H1 (cell line): ENCODE measurements at regions not wholly inside any gene's neighbourhood (a gene's known extent, or its start where the extent isn't known, plus 50 kb on each side); places are given as distances from the start of the nearest gene placed in this dataset.

Experiments
- CTCF ChIA-PET: fragments of 300-600 bp; sonication (Branson Sonifier 250); formaldehyde crosslinking; loops from one replicate; lab custom pipeline; 2021; ENCODE audit not compliant: partially characterized antibody; lab: Charles Lee
- POLR2A ChIA-PET: fragments of 300-600 bp; sonication (Branson Sonifier 250); formaldehyde crosslinking; loops from one replicate; lab custom pipeline; 2021; ENCODE audit warnings: inconsistent platforms; ENCODE audit not compliant: partially characterized antibody; lab: Charles Lee
- DNase-seq, 2 experiments: peaks; one replicate each; pipeline versions ENCODE4 v3.0.0 to v3.0.0-alpha.2; 2010 to 2022; ENCODE audit warnings: low spot score in 2 of 2, low read depth in 1 of 2, mixed read lengths in 1 of 2
- FAIRE-seq: peaks from 2 replicates; lab custom pipeline; 2011; peaks lifted over from hg19 to GRCh38; lab: Jason Lieb, UNC
- H2AFZ ChIP-seq: 2 replicates; pipeline ENCODE4 v1.8.1; 2012; ENCODE audit warnings: low read length, inconsistent platforms
- H2AK5ac ChIP-seq: 2 replicates; pipeline ENCODE4 v1.6.1; 2013; ENCODE audit warnings: low read depth, low read length
- H2BK120ac ChIP-seq: replicated peaks from 2 replicates; pipeline ENCODE3; 2013; ENCODE audit warnings: low read depth, low read length, inconsistent platforms
- H2BK12ac ChIP-seq: 2 replicates; pipeline ENCODE4 v1.6.1; 2013; ENCODE audit warnings: low read depth, low read length
- H2BK15ac ChIP-seq: 2 replicates; pipeline ENCODE4 v1.6.1; 2013; ENCODE audit warnings: low read length
- H2BK20ac ChIP-seq: 2 replicates; pipeline ENCODE4 v1.6.1; 2013; ENCODE audit warnings: low read length
- H2BK5ac ChIP-seq: 2 replicates; pipeline ENCODE4 v1.6.1; 2013; ENCODE audit warnings: low read depth, low read length
- H3K14ac ChIP-seq: 2 replicates; pipeline ENCODE4 v1.6.1; 2013; ENCODE audit warnings: inconsistent platforms; ENCODE audit not compliant: insufficient read length
- H3K18ac ChIP-seq: 2 replicates; pipeline ENCODE4 v1.6.1; 2013; ENCODE audit warnings: low read length; ENCODE audit errors: extremely low read depth
- H3K23ac ChIP-seq: 2 replicates; pipeline ENCODE4 v1.6.1; 2013; ENCODE audit warnings: inconsistent platforms; ENCODE audit not compliant: insufficient read length
- H3K23me2 ChIP-seq: 2 replicates; pipeline ENCODE4 v1.6.1; 2013; ENCODE audit warnings: low read depth, low read length
- H3K27ac ChIP-seq: 2 replicates; pipeline ENCODE4 v1.6.1; 2011; ENCODE audit warnings: low read depth, low read length, inconsistent platforms
- H3K27me3 ChIP-seq, 4 experiments: replicated peaks in 1 of 4; 1 replicate in 1 of 4; 2 replicates in 3 of 4; pipeline versions ENCODE4 v1.6.1 to v1.8.1; 2011 to 2013; ENCODE audit warnings: low read length in 3 of 4, mild to moderate bottlenecking in 3 of 4, inconsistent platforms in 2 of 4, mixed read lengths in 2 of 4, moderate library complexity in 1 of 4; ENCODE audit not compliant: control insufficient read depth in 3 of 4, insufficient read depth in 3 of 4; ENCODE audit errors: extremely low read depth in 1 of 4
- H3K36me3 ChIP-seq, 4 experiments: 2 replicates each; pipeline versions ENCODE4 v1.6.1 to v1.8.1; 2011 to 2013; ENCODE audit warnings: mild to moderate bottlenecking in 4 of 4, low read length in 3 of 4, moderate library complexity in 2 of 4, control low read depth in 1 of 4, inconsistent platforms in 1 of 4; ENCODE audit not compliant: insufficient read depth in 4 of 4, control insufficient read depth in 2 of 4
- H3K4ac ChIP-seq: replicated peaks from 2 replicates; pipeline ENCODE3; 2013; ENCODE audit warnings: low read length, low read depth, mixed read lengths, inconsistent platforms; ENCODE audit not compliant: insufficient read length
- H3K4me1 ChIP-seq, 4 experiments: replicated peaks in 1 of 4; 1 replicate in 1 of 4; 2 replicates in 3 of 4; pipeline versions ENCODE4 v1.6.1 to v1.8.1; 2011 to 2013; ENCODE audit warnings: low read length in 3 of 4, inconsistent platforms in 2 of 4, mixed read lengths in 1 of 4; ENCODE audit not compliant: insufficient read depth in 4 of 4, control insufficient read depth in 3 of 4
- H3K4me2 ChIP-seq, 2 experiments: 2 replicates each; pipeline versions ENCODE4 v1.6.1 to v1.8.1; 2011 to 2013; ENCODE audit warnings: low read depth in 2 of 2, low read length in 2 of 2, control low read depth in 1 of 2, inconsistent platforms in 1 of 2, mild to moderate bottlenecking in 1 of 2; ENCODE audit not compliant: insufficient read depth in 1 of 2
- H3K4me3 ChIP-seq, 4 experiments: fragments of 200-600, 300-600 bp in 1 of 4; sonication (generic), shearing (Covaris generic), sonication (Bioruptor Twin) in 1 of 4; 2 replicates each; pipeline versions ENCODE4 v1.5.1 to v1.8.1; 2011 to 2016; ENCODE audit warnings: low read length in 4 of 4, low read depth in 3 of 4, control low read depth in 2 of 4, inconsistent platforms in 2 of 4, mild to moderate bottlenecking in 2 of 4, mixed read lengths in 1 of 4, moderate library complexity in 1 of 4; ENCODE audit not compliant: insufficient read depth in 2 of 4; ENCODE audit errors: extremely low read depth in 1 of 4
- H3K56ac ChIP-seq: replicated peaks from 2 replicates; pipeline ENCODE3; 2013; ENCODE audit warnings: low read depth, mild to moderate bottlenecking, mixed read lengths, low read length, inconsistent platforms; ENCODE audit not compliant: insufficient read length
- H3K79me1 ChIP-seq: 2 replicates; pipeline ENCODE4 v1.6.1; 2013; ENCODE audit warnings: low read depth, low read length, control low read depth
- H3K79me2 ChIP-seq, 2 experiments: 2 replicates each; pipeline versions ENCODE4 v1.6.1 to v1.8.1; 2012 to 2013; ENCODE audit warnings: low read length in 2 of 2, mild to moderate bottlenecking in 2 of 2, inconsistent platforms in 1 of 2; ENCODE audit not compliant: insufficient read depth in 2 of 2, control insufficient read depth in 1 of 2
- H3K9ac ChIP-seq, 4 experiments: replicated peaks in 1 of 4; 1 replicate in 1 of 4; 2 replicates in 3 of 4; pipeline versions ENCODE4 v1.6.1 to v1.8.1; 2011 to 2013; ENCODE audit warnings: low read depth in 3 of 4, low read length in 3 of 4, control low read depth in 2 of 4, mild to moderate bottlenecking in 2 of 4, moderate library complexity in 2 of 4, inconsistent platforms in 1 of 4; ENCODE audit errors: extremely low read depth in 1 of 4
- H3K9me3 ChIP-seq, 2 experiments: 2 replicates each; pipeline versions ENCODE4 v1.6.1 to v1.8.1; 2012 to 2013; ENCODE audit warnings: mild to moderate bottlenecking in 2 of 2, moderate library complexity in 2 of 2, control low read depth in 1 of 2, inconsistent platforms in 1 of 2, low read depth in 1 of 2, low read length in 1 of 2, mixed read lengths in 1 of 2; ENCODE audit not compliant: insufficient read depth in 2 of 2
- H4K20me1 ChIP-seq, 2 experiments: replicated peaks in 1 of 2; 2 replicates each; pipeline versions ENCODE3 to v1.8.1; 2011 to 2013; ENCODE audit warnings: inconsistent platforms in 2 of 2, low read length in 2 of 2, mild to moderate bottlenecking in 1 of 2; ENCODE audit not compliant: insufficient read depth in 2 of 2, control insufficient read depth in 1 of 2
- H4K5ac ChIP-seq: 2 replicates; pipeline ENCODE4 v1.6.1; 2013; ENCODE audit warnings: low read length, low read depth, mixed read lengths, inconsistent platforms; ENCODE audit not compliant: insufficient read length
- H4K8ac ChIP-seq: 2 replicates; pipeline ENCODE4 v1.8.0; 2013; ENCODE audit warnings: mild to moderate bottlenecking, moderate library complexity, low read length, inconsistent platforms; ENCODE audit not compliant: insufficient read depth; ENCODE audit errors: extremely low read depth
- H4K91ac ChIP-seq: replicated peaks from 2 replicates; pipeline ENCODE3; 2013; ENCODE audit warnings: low read length, mixed read lengths, inconsistent platforms; ENCODE audit not compliant: insufficient read length
- CBX8 ChIP-seq: fragments of 300-800, 300-1000 bp; sonication (generic); IDR thresholded peaks from 2 replicates; pipeline ENCODE4 v1.7.1; 2016; ENCODE audit warnings: low read depth, low read length, borderline replicate concordance
- CEBPB ChIP-seq: IDR thresholded peaks from 2 replicates; pipeline ENCODE4 v1.6.1; 2012; ENCODE audit warnings: low read depth, low read length
- EP300 ChIP-seq, 2 experiments: IDR thresholded peaks; 1 replicate in 1 of 2; 2 replicates in 1 of 2; pipeline ENCODE4 v1.6.1; 2011 to 2012; ENCODE audit warnings: low read depth in 2 of 2, low read length in 2 of 2, mild to moderate bottlenecking in 2 of 2, borderline replicate concordance in 1 of 2, inconsistent platforms in 1 of 2, moderate library complexity in 1 of 2
- FOSL1 ChIP-seq: IDR thresholded peaks from 2 replicates; pipeline ENCODE4 v1.6.1; 2011; ENCODE audit warnings: mild to moderate bottlenecking, low read depth, low read length, moderate library complexity; ENCODE audit not compliant: insufficient read depth
- GTF2F1 ChIP-seq: IDR thresholded peaks from 2 replicates; pipeline ENCODE4 v1.6.1; 2012; ENCODE audit warnings: low read depth, low read length, improper control_type of control experiment, borderline replicate concordance
- JUN ChIP-seq: IDR thresholded peaks from 2 replicates; pipeline ENCODE4 v1.6.1; 2011; ENCODE audit warnings: low read depth, mild to moderate bottlenecking, improper control_type of control experiment, low read length
- KDM1A ChIP-seq: fragments of 200-600, 300-600 bp; sonication (generic); IDR thresholded peaks from 2 replicates; pipeline ENCODE4 v1.7.1; 2016; ENCODE audit warnings: mild to moderate bottlenecking, low read length, borderline replicate concordance
- RAD21 ChIP-seq, 2 experiments: IDR thresholded peaks in 1 of 2; conservative IDR thresholded peaks in 1 of 2; 2 replicates each; pipeline ENCODE4 v1.6.1; 2011; ENCODE audit warnings: low read depth in 2 of 2, low read length in 2 of 2, improper control_type of control experiment in 1 of 2, inconsistent platforms in 1 of 2, mild to moderate bottlenecking in 1 of 2, moderate library complexity in 1 of 2
- WGBS, 2 experiments: shearing (Covaris generic) in 1 of 2; methylation state at CpG; one replicate each; pipeline versions ENCODE4 v1.1.6 to v1.1.7; 2013 to 2015; ENCODE audit warnings: low lambda C conversion rate in 2 of 2, mixed read lengths in 2 of 2, inconsistent platforms in 1 of 2, low coverage in 1 of 2, missing lambda C conversion rate in 1 of 2; ENCODE audit not compliant: insufficient replicate concordance in 2 of 2, insufficient coverage in 1 of 2, insufficient read length in 1 of 2; ENCODE audit errors: extremely low coverage in 1 of 2, missing lambda C conversion rate in 1 of 2; 5-methylcytosine and 5-hydroxymethylcytosine counted together

DNA sequence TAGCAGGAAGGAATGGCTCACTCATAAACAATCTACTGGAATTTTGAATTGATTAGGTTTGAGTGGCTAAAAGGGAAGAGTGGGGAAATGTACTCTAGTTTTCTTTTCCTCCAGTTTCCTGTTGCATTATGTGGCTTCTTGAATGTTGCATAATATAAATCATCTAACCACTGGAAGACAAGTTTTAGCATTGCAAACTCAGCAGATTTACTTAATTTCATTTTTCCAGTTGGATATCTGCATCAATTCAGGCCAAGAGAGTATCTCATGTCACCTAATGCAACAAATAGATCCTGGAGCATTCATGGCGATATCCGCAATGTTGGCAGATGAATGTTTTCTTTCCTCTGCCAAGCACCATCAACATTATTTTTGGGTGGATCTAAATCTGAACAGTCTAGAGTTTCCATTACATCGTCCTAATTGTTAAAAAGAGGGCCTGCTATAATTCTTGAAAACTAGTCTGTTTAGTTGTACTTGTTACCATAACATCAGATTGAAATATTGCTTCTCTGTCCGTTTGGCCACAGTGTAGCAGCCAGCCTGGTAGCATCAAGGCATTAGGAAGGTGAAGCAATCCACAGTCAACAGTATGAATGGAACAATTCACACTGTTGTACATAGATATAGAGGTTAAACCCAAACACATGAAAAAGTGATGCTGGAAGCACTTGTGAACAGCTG lies 544.2 kb downstream of the ETNK1 start:
- no peak overlapping the region for H2AK5ac ChIP-seq
- no peak overlapping the region for H2BK20ac ChIP-seq
- POLR2A ChIA-PET: no interaction called here
- no peaks in the 10 kb centered on the region for H3K79me2 ChIP-seq
- peaks cover 0 to 3% (median 0%) of the 10 kb centered on the region in 4 experiments; a peak in 1 of 8 replicates for H3K36me3 ChIP-seq
- H2BK5ac ChIP-seq: no peak overlapping the region
- TF ChIP-seq KDM1A (no peak), FOSL1 (no peak), EP300 (IDR thresholded peaks at IDR 0.05; ENCODE audit: borderline replicate concordance in 1 of 2, low read depth in 2 of 2, low read length in 2 of 2) (no peak), CEBPB (no peak), CBX8 (no peak), GTF2F1 (no peak), RAD21 (IDR thresholded peaks at IDR 0.05 in 1 of 2, conservative IDR thresholded peaks at IDR 0.05 in 1 of 2; ENCODE audit: low read depth in 2 of 2, low read length in 2 of 2) (no peak), JUN (no peak)
- TF ChIP-seq, all 59 proteins: peak for 0
- Histone ChIP-seq H4K8ac (no peak overlapping the region), H2BK12ac (no peak overlapping the region), H3K18ac (no peak overlapping the region), H3K27me3 (no peaks in the 10 kb centered on the region), H3K79me1 (no peaks in the 10 kb centered on the region), H3K14ac (no peak overlapping the region), H3K4me2 (no peak overlapping the region), H3K23ac (no peak overlapping the region), H3K4me1 (no peaks in the 10 kb centered on the region), H4K91ac (no peak overlapping the region), H2AFZ (no peak overlapping the region), H4K5ac (no peak overlapping the region), H3K56ac (no peak overlapping the region), H3K4me3 (no peak overlapping the region), H4K20me1 (no peaks in the 10 kb centered on the region), H2BK120ac (no peak overlapping the region), H3K23me2 (no peaks in the 10 kb centered on the region), H3K4ac (no peak overlapping the region), H3K9ac (no peak overlapping the region), H2BK15ac (no peak overlapping the region), H3K27ac (no peak overlapping the region), H3K9me3 (peaks cover 0 to 5% of the 10 kb centered on the region in 2 experiments; a peak in 2 of 4 replicates)
- 97% methylated on average over 4 of the region's 4 CpGs; no CpG with 5 or more reads in 1 of the 2 experiments for WGBS, 2 experiments
- CTCF ChIA-PET: no interaction called here
- FAIRE-seq (no peak), DNase-seq (no peak)
